ENCODE measurements at regions not wholly inside any gene's neighbourhood (a gene's known extent, or its start where the extent isn't known, plus 50 kb on each side); places are given as distances from the start of the nearest gene placed in this dataset.
"Not testable (repeated sequence)": the region's sequence is repeated elsewhere in the genome, so short reads cannot be mapped to it uniquely, and the experiment has no call there.

GRCh38 chr7:32759859-32760258 lies 131.7 kb downstream of the KBTBD2 start:
- H3K4me1 Mint-ChIP-seq: peaks cover 14 to 24% (median 22%) of the 10 kb centered on the region in 3 donors
- not testable (repeated sequence) for H3K9me3 Mint-ChIP-seq; H3K36me3 Mint-ChIP-seq; ATAC-seq (ENCODE audit: low read depth in 2 of 2); DNase-seq; H3K27ac Mint-ChIP-seq
- peaks cover 37 to 42% (median 40%) of the 10 kb centered on the region in 3 donors for H3K27me3 Mint-ChIP-seq
- H3K4me3 Mint-ChIP-seq: peak overlapping the region in 2 of 8 donors; percentile 48 to 70

- ATAC-seq (ENCODE audit: low read depth in 2 of 2); DNase-seq; H3K27me3 Mint-ChIP-seq; H3K4me1 Mint-ChIP-seq; H3K27ac Mint-ChIP-seq; H3K9me3 Mint-ChIP-seq; H3K4me3 Mint-ChIP-seq; H3K36me3 Mint-ChIP-seq: not testable (repeated sequence)
These were observed 137.7 kb downstream of the KBTBD2 start for GRCh38 chr7:32753872-32754271.

GRCh38 chr7:32748337-32748736 lies 143.2 kb downstream of the KBTBD2 start:
- H3K9me3 Mint-ChIP-seq: peaks cover 0 to 10% (median 5%) of the 10 kb centered on the region in 7 donors
- DNase-seq; H3K36me3 Mint-ChIP-seq; H3K4me1 Mint-ChIP-seq; ATAC-seq (ENCODE audit: low read depth in 2 of 2); H3K4me3 Mint-ChIP-seq; H3K27me3 Mint-ChIP-seq; H3K27ac Mint-ChIP-seq: not testable (repeated sequence)

- H3K4me3 Mint-ChIP-seq; ATAC-seq (ENCODE audit: low read depth in 2 of 2); H3K4me1 Mint-ChIP-seq; H3K27ac Mint-ChIP-seq; DNase-seq; H3K36me3 Mint-ChIP-seq; H3K27me3 Mint-ChIP-seq: not testable (repeated sequence)
- peaks cover 0 to 10% (median 5%) of the 10 kb centered on the region in 7 donors for H3K9me3 Mint-ChIP-seq
These were observed 144.0 kb downstream of the KBTBD2 start for GRCh38 chr7:32747443-32748148.

GRCh38 chr7:32741853-32742476 lies 149.6 kb downstream of the KBTBD2 start:
- not testable (repeated sequence) for H3K4me1 Mint-ChIP-seq; DNase-seq; H3K27me3 Mint-ChIP-seq; H3K36me3 Mint-ChIP-seq; ATAC-seq (ENCODE audit: low read depth in 2 of 2); H3K4me3 Mint-ChIP-seq; H3K9me3 Mint-ChIP-seq
- peak overlapping the region in 1 of 6 donors; percentile 28 for H3K27ac Mint-ChIP-seq

- not testable (repeated sequence) for ATAC-seq (ENCODE audit: low read depth in 2 of 2); DNase-seq; H3K27ac Mint-ChIP-seq; H3K4me1 Mint-ChIP-seq; H3K27me3 Mint-ChIP-seq; H3K36me3 Mint-ChIP-seq; H3K9me3 Mint-ChIP-seq; H3K4me3 Mint-ChIP-seq
These were observed 151.8 kb downstream of the KBTBD2 start for GRCh38 chr7:32739749-32740148.

GRCh38 chr7:32738390-32738789 lies 153.2 kb downstream of the KBTBD2 start:
- H3K27me3 Mint-ChIP-seq; ATAC-seq (ENCODE audit: low read depth in 2 of 2); H3K4me3 Mint-ChIP-seq; H3K9me3 Mint-ChIP-seq; H3K4me1 Mint-ChIP-seq; DNase-seq; H3K36me3 Mint-ChIP-seq: not testable (repeated sequence)
- H3K27ac Mint-ChIP-seq: peak overlapping the region in 1 of 6 donors; percentile 54

- not testable (repeated sequence) for H3K4me1 Mint-ChIP-seq; H3K27ac Mint-ChIP-seq; H3K4me3 Mint-ChIP-seq; H3K36me3 Mint-ChIP-seq; DNase-seq; H3K9me3 Mint-ChIP-seq; H3K27me3 Mint-ChIP-seq; ATAC-seq (ENCODE audit: low read depth in 2 of 2)
These were observed 158.8 kb downstream of the KBTBD2 start for GRCh38 chr7:32732767-32733166.

GRCh38 chr7:32729335-32729675 lies 162.3 kb downstream of the KBTBD2 start:
- not testable (repeated sequence) for H3K27ac Mint-ChIP-seq; ATAC-seq (ENCODE audit: low read depth in 2 of 2); H3K27me3 Mint-ChIP-seq; H3K4me1 Mint-ChIP-seq; H3K36me3 Mint-ChIP-seq; DNase-seq; H3K9me3 Mint-ChIP-seq
- peak overlapping the region; percentile 55 to 86 (median 74) for H3K4me3 Mint-ChIP-seq

GRCh38 chr7:32728412-32729334 lies 162.9 kb downstream of the KBTBD2 start:
- H3K9me3 Mint-ChIP-seq, H3K27me3 Mint-ChIP-seq: not testable (repeated sequence)
- H3K27ac Mint-ChIP-seq: peak overlapping the region in 1 of 6 donors; percentile 62

GRCh38 chr7:32727483-32728411 lies 163.8 kb downstream of the KBTBD2 start:
- DNase-seq (peak; percentile 53), ATAC-seq (ENCODE audit: low read depth in 2 of 2) (peak; percentile 72 to 75)
- H3K4me1 Mint-ChIP-seq, H3K36me3 Mint-ChIP-seq, H3K9me3 Mint-ChIP-seq, H3K27me3 Mint-ChIP-seq: not testable (repeated sequence)
- H3K27ac Mint-ChIP-seq: peak overlapping the region in 3 of 6 donors; percentile 44 to 84 (median 62)
- H3K4me3 Mint-ChIP-seq: peak overlapping the region; percentile 82 to 94 (median 90)

More at GRCh38 chr7:32728412-32729334, 162.9 kb downstream of the KBTBD2 start:
- DNase-seq (peak; percentile 58), ATAC-seq (ENCODE audit: low read depth in 2 of 2) (peak; percentile 71 to 72)
- peak overlapping the region; percentile 75 to 94 (median 88) for H3K4me3 Mint-ChIP-seq
- H3K4me1 Mint-ChIP-seq, H3K36me3 Mint-ChIP-seq: not testable (repeated sequence)

GRCh38 chr7:32722837-32723236 lies 168.7 kb downstream of the KBTBD2 start:
- not testable (repeated sequence) for ATAC-seq (ENCODE audit: low read depth in 2 of 2); H3K27me3 Mint-ChIP-seq; H3K9me3 Mint-ChIP-seq; H3K4me3 Mint-ChIP-seq; H3K4me1 Mint-ChIP-seq; H3K27ac Mint-ChIP-seq; DNase-seq; H3K36me3 Mint-ChIP-seq

GRCh38 chr7:32694182-32694581 lies 197.4 kb downstream of the KBTBD2 start:
- ATAC-seq (ENCODE audit: low read depth in 2 of 2): no peak
- Mint-ChIP-seq H3K4me1 (peaks cover 14 to 21% (median 19%) of the 10 kb centered on the region in 3 donors), H3K27ac (no peak overlapping the region), H3K36me3 (no peaks in the 10 kb centered on the region), H3K9me3 (peaks cover 0 to 14% (median 5%) of the 10 kb centered on the region in 7 donors), H3K27me3 (no peaks in the 10 kb centered on the region), H3K4me3 (no peak overlapping the region)
- DNase-seq: no peak

Measured in naive B cell (primary cell).